B cell (primary cell): ENCODE measurements at regions not wholly inside any gene's neighbourhood (a gene's known extent, or its start where the extent isn't known, plus 50 kb on each side); places are given as distances from the start of the nearest gene placed in this dataset.

Source experiments
- ATAC-seq: fragments of 200-7000 bp; cut with Tn5 transposase; one replicate; pipeline ENCODE4 v1.10.0; 2021; ENCODE audit warnings: low read depth, mild to moderate bottlenecking, moderate number of reproducible peaks, moderate library complexity
- CTCF ChIA-PET: fragments of 350-600 bp; sonication (Branson Sonifier 250); formaldehyde crosslinking; loops from one replicate; lab custom pipeline; 2021; ENCODE audit warnings: antibody characterized with exemption, inconsistent platforms; lab: Charles Lee
- POLR2A ChIA-PET: fragments of 350-600 bp; sonication (Branson Sonifier 250); formaldehyde crosslinking; loops from one replicate; lab custom pipeline; 2021; ENCODE audit warnings: antibody characterized with exemption; lab: Charles Lee
- DNase-seq: peaks from one replicate; pipeline ENCODE4 v3.0.0; 2013
- H2AFZ ChIP-seq: 2 replicates; pipeline ENCODE4 v1.6.1; 2012; ENCODE audit warnings: mild to moderate bottlenecking, low read depth, low read length; ENCODE audit not compliant: insufficient read depth, poor library complexity, severe bottlenecking
- H3K27ac ChIP-seq, 2 donors: 1 replicate in 1 of 2; 2 replicates in 1 of 2; pipeline ENCODE4 v1.5.1; 2012 to 2013; ENCODE audit warnings: low read length in 2 of 2, mild to moderate bottlenecking in 2 of 2, moderate library complexity in 1 of 2
- H3K27me3 ChIP-seq, 4 experiments: fragments of 200-600 bp in 1 of 4; sonication (generic) in 1 of 4; replicated peaks in 1 of 4; 1 replicate in 2 of 4; 2 replicates in 2 of 4; pipeline versions ENCODE4 v1.6.1 to v1.7.0; 2013 to 2016; ENCODE audit warnings: low read length in 3 of 4, mild to moderate bottlenecking in 2 of 4, mixed read lengths in 1 of 4, moderate library complexity in 1 of 4; ENCODE audit not compliant: insufficient read depth in 4 of 4, control insufficient read depth in 3 of 4; ENCODE audit errors: control extremely low read depth in 1 of 4
- H3K36me3 ChIP-seq, 2 experiments: replicated peaks in 1 of 2; 1 replicate in 1 of 2; 2 replicates in 1 of 2; pipeline versions ENCODE4 v1.6.1 to v1.7.1; 2013; ENCODE audit warnings: low read length in 1 of 2; ENCODE audit not compliant: insufficient read depth in 2 of 2, control insufficient read depth in 1 of 2; ENCODE audit errors: control extremely low read depth in 1 of 2, extremely low read depth in 1 of 2
- H3K4me1 ChIP-seq, 2 donors: fragments of 200-600 bp in 1 of 2; sonication (generic) in 1 of 2; 1 replicate in 1 of 2; 2 replicates in 1 of 2; pipeline versions ENCODE4 v1.5.1 to v1.6.1; 2013 to 2017; ENCODE audit warnings: low read length in 2 of 2; ENCODE audit not compliant: control insufficient read depth in 2 of 2, insufficient read depth in 2 of 2
- H3K4me2 ChIP-seq: replicated peaks from 2 replicates; pipeline ENCODE3; 2012; ENCODE audit warnings: mild to moderate bottlenecking, low read depth, low read length; ENCODE audit not compliant: poor library complexity, severe bottlenecking
- H3K4me3 ChIP-seq, 5 experiments: fragments of 200-600 bp in 1 of 5; sonication (generic) in 1 of 5; 1 replicate in 3 of 5; 2 replicates in 2 of 5; pipeline versions ENCODE4 v1.5.1 to v1.7.0; 2011 to 2016; ENCODE audit warnings: low read length in 4 of 5, mild to moderate bottlenecking in 4 of 5, low read depth in 2 of 5, control low read depth in 1 of 5, moderate library complexity in 1 of 5; ENCODE audit not compliant: insufficient read depth in 1 of 5; ENCODE audit errors: control extremely low read depth in 1 of 5, extremely low read depth in 1 of 5
- H3K79me2 ChIP-seq: fragments of 200-600 bp; sonication (generic); one replicate; pipeline ENCODE4 v1.6.0; 2016; ENCODE audit warnings: low read length; ENCODE audit not compliant: control insufficient read depth, insufficient read depth
- H3K9ac ChIP-seq: fragments of 200-600 bp; sonication (generic); 2 replicates; pipeline ENCODE4 v1.6.1; 2017; ENCODE audit warnings: mild to moderate bottlenecking, low read length, moderate library complexity
- H3K9me3 ChIP-seq, 3 donors: one replicate each; pipeline versions ENCODE4 v1.6.1 to v1.7.1; 2013; ENCODE audit warnings: low read length in 2 of 3; ENCODE audit not compliant: control insufficient read depth in 2 of 3, insufficient read depth in 1 of 3; ENCODE audit errors: control extremely low read depth in 1 of 3
- H4K20me1 ChIP-seq: 2 replicates; pipeline ENCODE4 v1.6.0; 2012; ENCODE audit warnings: mild to moderate bottlenecking, low read length; ENCODE audit not compliant: insufficient read depth, control insufficient read depth, poor library complexity, severe bottlenecking
- H3K27ac Mint-ChIP-seq: one replicate; pipeline ENCODE4 v1.8.0; 2021; ENCODE audit warnings: mixed read lengths
- H3K27me3 Mint-ChIP-seq: one replicate; pipeline ENCODE4 v1.8.0; 2021; ENCODE audit warnings: mixed read lengths
- H3K4me1 Mint-ChIP-seq: one replicate; pipeline ENCODE4 v1.8.0; 2021; ENCODE audit warnings: mixed read lengths
- H3K4me3 Mint-ChIP-seq: one replicate; pipeline ENCODE4 v1.8.0; 2021; ENCODE audit warnings: mixed read lengths
- H3K9me3 Mint-ChIP-seq: one replicate; pipeline ENCODE4 v1.8.0; 2022; ENCODE audit warnings: mixed read lengths; ENCODE audit not compliant: insufficient read depth
- CTCF ChIP-seq: fragments of 200-600 bp; IDR thresholded peaks from one replicate; pipeline ENCODE4 v1.8.0; 2022; ENCODE audit warnings: antibody characterized with exemption, mild to moderate bottlenecking
- EZH2 ChIP-seq: IDR thresholded peaks from 2 replicates; pipeline ENCODE4 v1.6.1; 2012; ENCODE audit warnings: borderline replicate concordance, low read depth, mild to moderate bottlenecking, moderate library complexity, low read length; ENCODE audit not compliant: insufficient read depth, poor library complexity, severe bottlenecking
- WGBS: methylation state at CpG from one replicate; pipeline ENCODE4 v1.1.5; 2013; ENCODE audit warnings: missing lambda C conversion rate; ENCODE audit not compliant: insufficient coverage; 5-methylcytosine and 5-hydroxymethylcytosine counted together
- intact Hi-C: fragments of 100-400 bp; cut with micrococcal nuclease; formaldehyde crosslinking; loops from one replicate; pipeline ENCODE4 v1.10.0; 2022

GRCh38 chr14:100473249-100473648 lies 114.0 kb downstream of the BEGAIN start:
- CTCF ChIA-PET: no interaction called here
- DNase-seq (no peak), ATAC-seq (no peak)
- POLR2A ChIA-PET: no interaction called here
- no peaks in the 10 kb centered on the region for H3K9me3 ChIP-seq
- no peak overlapping the region for H3K9ac ChIP-seq
- H3K9me3 Mint-ChIP-seq: no peaks in the 10 kb centered on the region
- intact Hi-C loops: no loop called here
- no peaks in the 10 kb centered on the region for H3K27me3 Mint-ChIP-seq
- no peaks in the 10 kb centered on the region for H3K4me1 Mint-ChIP-seq
- H3K27me3 ChIP-seq: no peaks in the 10 kb centered on the region
- no peak overlapping the region for H3K27ac ChIP-seq
- no peak overlapping the region for H2AFZ ChIP-seq
- no peak overlapping the region for H3K27ac Mint-ChIP-seq
- H3K36me3 ChIP-seq: no peaks in the 10 kb centered on the region
- no peaks in the 10 kb centered on the region for H4K20me1 ChIP-seq
- H3K4me3 Mint-ChIP-seq: no peak overlapping the region
- H3K4me2 ChIP-seq: no peak overlapping the region
- no peaks in the 10 kb centered on the region for H3K4me1 ChIP-seq
- no peak overlapping the region for H3K4me3 ChIP-seq
- no peaks in the 10 kb centered on the region for H3K79me2 ChIP-seq
- no peak for TF ChIP-seq EZH2
- no peak for TF ChIP-seq CTCF
- 91% methylated on average over 3 of the region's 3 CpGs for WGBS

- H3K9me3 Mint-ChIP-seq: no peaks in the 10 kb centered on the region
- H3K9me3 ChIP-seq: no peaks in the 10 kb centered on the region
- no peaks in the 10 kb centered on the region for H3K27me3 Mint-ChIP-seq
- no peak overlapping the region for H2AFZ ChIP-seq
- H3K4me2 ChIP-seq: no peak overlapping the region
- no peak for TF ChIP-seq EZH2
- no peak for TF ChIP-seq CTCF
- H3K36me3 ChIP-seq: no peaks in the 10 kb centered on the region
- no peaks in the 10 kb centered on the region for H3K79me2 ChIP-seq
- no peak overlapping the region for H3K27ac ChIP-seq
- no peak overlapping the region for H3K4me3 ChIP-seq
- no peaks in the 10 kb centered on the region for H3K4me1 ChIP-seq
- ATAC-seq: no peak
- no peaks in the 10 kb centered on the region for H3K4me1 Mint-ChIP-seq
- CTCF ChIA-PET: no interaction called here
- intact Hi-C loops: no loop called here
- H3K9ac ChIP-seq: no peak overlapping the region
- 100% methylated on average over 4 of the region's 8 CpGs for WGBS
- no peak overlapping the region for H3K27ac Mint-ChIP-seq
- POLR2A ChIA-PET: no interaction called here
- H3K4me3 Mint-ChIP-seq: no peak overlapping the region
- DNase-seq: no peak
- no peaks in the 10 kb centered on the region for H3K27me3 ChIP-seq
- H4K20me1 ChIP-seq: no peaks in the 10 kb centered on the region
Observed at GRCh38 chr14:100474196-100474595, 113.0 kb downstream of the BEGAIN start.
